SK-N-MC (cell line): ENCODE measurements at regions not wholly inside any gene's neighbourhood (a gene's known extent, or its start where the extent isn't known, plus 50 kb on each side); places are given as distances from the start of the nearest gene placed in this dataset.
"Not testable (repeated sequence)": the region's sequence is repeated elsewhere in the genome, so short reads cannot be mapped to it uniquely, and the experiment has no call there.

Source experiments
- EZH2 ChIP-seq: fragments of 200-600 bp; sonication (generic); IDR thresholded peaks from one replicate; pipeline ENCODE4 v1.6.1; 2017; ENCODE audit warnings: antibody characterized with exemption
- FOXP2 ChIP-seq: optimal IDR thresholded peaks from 2 replicates; pipeline ENCODE3; 2011; ENCODE audit warnings: mild to moderate bottlenecking, moderate library complexity; ENCODE audit not compliant: insufficient read depth; ENCODE audit errors: extremely low read length, control extremely low read depth
- POLR2AphosphoS5 ChIP-seq: IDR thresholded peaks from 2 replicates; pipeline ENCODE4 v1.6.1; 2012; ENCODE audit warnings: mild to moderate bottlenecking, low read depth, low read length, borderline replicate concordance

DNA sequence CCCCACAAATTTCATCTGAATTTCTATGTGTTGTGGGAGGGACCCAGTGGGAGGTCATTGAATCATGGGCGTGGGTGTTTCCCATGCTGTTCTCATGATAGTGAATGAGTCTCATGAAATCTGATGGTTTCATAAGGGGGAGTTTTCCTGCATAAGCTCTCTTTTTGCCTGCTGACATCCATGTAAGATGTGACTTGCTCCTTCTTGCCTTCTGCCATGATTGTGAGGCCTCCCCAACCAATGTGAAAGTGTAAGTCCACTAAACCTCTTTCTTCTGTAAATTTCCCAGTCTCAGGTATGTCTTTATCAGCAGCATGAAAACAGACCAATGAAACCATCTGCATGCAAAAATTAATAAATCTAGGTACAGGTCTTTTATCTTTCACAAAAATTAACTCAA is 331.8 kb upstream of the GJE1 start:
- TF ChIP-seq EZH2, POLR2AphosphoS5, FOXP2: not testable (repeated sequence)
